ENCODE measurements at regions not wholly inside any gene's neighbourhood (a gene's known extent, or its start where the extent isn't known, plus 50 kb on each side); places are given as distances from the start of the nearest gene placed in this dataset.
A peak's percentile ranks its signal among the peaks of the same experiment; 100 is the strongest.
"Not testable (repeated sequence)": the region's sequence is repeated elsewhere in the genome, so short reads cannot be mapped to it uniquely, and the experiment has no call there.

GRCh38 chr3:191869738-191870415, 408.9 kb downstream of the PYDC2 start:
- no peak for DNase-seq (ENCODE audit: low spot score)

DNA sequence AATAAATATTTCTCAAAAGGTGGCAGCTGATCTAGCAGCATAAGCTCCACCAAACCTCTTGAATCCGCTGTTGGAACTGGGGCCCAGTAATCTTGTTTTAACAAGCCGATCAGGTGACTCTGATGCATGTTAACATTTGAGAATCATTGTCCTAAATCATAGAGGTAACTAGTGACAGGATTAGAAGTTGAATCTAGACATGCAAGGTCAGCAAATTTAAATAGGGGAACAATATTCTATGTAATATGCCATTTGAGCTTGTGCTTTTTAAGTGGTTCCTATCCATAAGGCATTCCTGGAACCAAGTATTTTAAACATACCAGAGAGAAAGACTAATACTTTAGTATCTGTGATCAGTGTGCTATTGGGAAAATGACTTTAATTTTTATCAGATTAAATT, 412.8 kb downstream of the PYDC2 start:
- no peak for DNase-seq (ENCODE audit: low spot score)

DNA sequence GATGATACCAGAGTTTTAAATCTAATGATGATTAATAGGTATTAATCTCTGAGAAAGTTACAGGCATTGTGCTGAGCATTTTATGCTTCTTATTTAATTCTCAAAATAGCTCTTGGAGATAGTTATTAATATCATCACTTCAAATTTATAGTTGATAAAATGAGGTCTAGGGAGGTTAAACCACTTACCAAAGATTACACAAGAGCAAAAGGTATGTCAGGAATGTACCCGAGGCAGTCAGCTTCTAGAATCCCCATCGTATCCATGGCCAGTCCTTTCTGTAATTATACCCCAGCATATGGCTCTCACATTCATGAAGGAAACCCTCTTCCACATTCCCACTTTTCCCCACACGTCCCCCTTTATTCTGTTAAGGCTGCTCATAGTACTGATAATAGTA, 421.3 kb downstream of the PYDC2 start:
- DNase-seq (ENCODE audit: low spot score) = peak; percentile 32

- DNase-seq (ENCODE audit: low spot score) = no peak
Observed at GRCh38 chr3:191884132-191884531, 423.2 kb downstream of the PYDC2 start.

- no peak for DNase-seq (ENCODE audit: low spot score)
Observed at GRCh38 chr3:191889106-191889505, 428.1 kb downstream of the PYDC2 start.

DNA sequence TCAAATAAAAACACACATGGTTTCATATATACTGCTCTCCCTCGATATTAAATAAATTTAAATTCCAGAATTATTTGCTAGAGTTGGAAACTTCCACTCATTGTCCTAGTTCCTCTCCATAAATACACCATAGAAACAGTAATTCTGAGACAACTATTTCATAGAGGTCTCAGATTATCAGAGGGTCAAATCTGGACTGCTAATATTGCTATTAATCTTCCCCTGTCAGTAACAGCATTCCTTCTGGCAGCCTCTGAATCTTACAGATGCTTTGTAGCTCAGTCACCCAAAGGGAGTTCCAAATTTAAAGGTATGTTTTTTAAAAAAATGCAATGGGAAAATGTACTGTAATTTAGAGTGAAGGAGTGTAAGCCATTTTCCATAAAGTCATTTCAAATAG, 428.8 kb downstream of the PYDC2 start:
- no peak for DNase-seq (ENCODE audit: low spot score)

- DNase-seq (ENCODE audit: low spot score) = no peak
Observed at GRCh38 chr3:191894406-191894805, 433.4 kb downstream of the PYDC2 start.

DNA sequence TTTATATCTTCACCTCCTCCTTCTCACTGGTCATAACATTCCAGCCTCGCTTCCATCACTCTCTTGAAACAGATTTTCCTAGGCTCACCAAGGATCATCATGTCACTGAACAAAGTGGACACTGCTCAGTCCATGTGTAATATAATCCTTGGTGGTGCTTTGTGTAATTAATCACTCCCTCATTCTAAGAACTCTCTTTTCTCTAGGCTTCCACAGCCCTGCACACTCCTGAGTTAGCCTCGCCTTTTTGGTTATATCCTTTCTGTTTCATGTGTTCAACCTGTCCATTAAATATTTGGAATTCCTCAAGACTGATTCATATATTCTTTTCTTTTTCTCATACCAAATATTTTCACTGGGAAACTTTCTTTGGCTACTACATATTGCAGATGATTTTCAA, 440.8 kb downstream of the PYDC2 start:
- DNase-seq (ENCODE audit: low spot score) = peak; percentile 71

- DNase-seq (ENCODE audit: low spot score) = no peak
Observed at GRCh38 chr3:191912616-191913204, 451.7 kb downstream of the PYDC2 start.

- DNase-seq (ENCODE audit: low spot score) = no peak
Observed at GRCh38 chr3:191915712-191916111, 454.7 kb downstream of the PYDC2 start.

GRCh38 chr3:191919491-191920026, 458.6 kb downstream of the PYDC2 start:
- no peak for DNase-seq (ENCODE audit: low spot score)

GRCh38 chr3:191922570-191922969, 461.6 kb downstream of the PYDC2 start:
- no peak for DNase-seq (ENCODE audit: low spot score)

- not testable (repeated sequence) for DNase-seq (ENCODE audit: low spot score)
Observed at GRCh38 chr3:191927183-191927817, 466.3 kb downstream of the PYDC2 start.

DNA sequence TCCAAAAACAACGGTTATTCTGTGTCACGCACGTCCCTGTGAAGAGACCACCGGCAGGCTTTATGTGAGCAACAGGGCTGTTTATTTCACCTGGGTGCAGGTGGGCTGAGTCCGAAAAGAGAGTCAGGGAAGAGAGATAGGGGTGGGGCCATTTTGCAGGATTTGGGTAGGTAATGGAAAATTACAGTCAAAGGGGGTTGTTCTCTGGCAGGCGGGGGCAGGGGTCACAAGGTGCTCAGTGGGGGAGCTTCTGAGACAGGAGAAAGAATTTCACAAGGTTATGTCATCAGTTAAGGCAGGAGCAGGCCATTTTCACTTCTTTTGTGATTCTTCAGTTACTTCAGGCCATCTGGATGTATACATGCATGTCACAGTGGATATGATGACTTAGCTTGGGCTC, 467.0 kb downstream of the PYDC2 start:
- not testable (repeated sequence) for DNase-seq (ENCODE audit: low spot score)

DNA sequence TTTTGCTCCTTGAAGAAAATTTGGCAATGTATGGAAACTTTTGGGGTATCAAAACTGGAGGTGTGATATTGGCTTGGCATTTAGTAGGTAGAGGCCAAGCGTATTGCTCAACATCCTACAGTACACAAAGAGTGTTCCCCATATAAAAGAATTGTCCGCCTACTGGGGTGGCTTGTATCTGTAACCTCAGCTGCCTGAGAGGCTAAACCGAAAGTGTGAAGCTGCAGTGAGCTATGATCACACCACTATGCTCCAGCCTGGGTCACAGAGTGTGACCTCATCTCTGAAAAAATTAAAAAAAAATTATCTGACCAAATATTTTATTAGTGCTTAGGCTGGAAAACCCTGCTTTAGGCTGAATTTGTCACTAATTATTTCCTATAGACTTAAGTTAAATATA, 483.9 kb downstream of the PYDC2 start:
- DNase-seq (ENCODE audit: low spot score) = no peak

DNA sequence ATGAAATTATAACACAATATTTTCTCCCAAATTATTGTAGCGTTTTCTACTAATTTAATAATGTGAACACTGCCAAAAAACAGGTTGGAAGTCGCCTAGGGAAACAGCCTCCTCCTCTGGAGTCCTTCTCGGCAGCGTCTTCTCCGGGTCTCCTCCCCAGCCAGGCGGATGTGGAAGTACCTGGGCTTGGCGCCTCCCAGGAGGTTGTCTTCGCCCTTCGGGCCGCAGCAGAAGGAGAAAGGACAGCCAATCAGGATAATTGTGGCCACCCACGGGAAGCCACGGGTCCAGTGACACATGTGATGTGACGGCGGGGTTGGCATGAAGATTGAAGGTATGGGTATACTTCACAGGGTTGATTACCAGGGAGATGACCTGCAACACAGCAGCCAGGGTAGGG, 491.2 kb downstream of the PYDC2 start:
- DNase-seq (ENCODE audit: low spot score) = no peak

- DNase-seq (ENCODE audit: low spot score) = no peak
Observed at GRCh38 chr3:191952609-191953008, 491.6 kb downstream of the PYDC2 start.

GRCh38 chr3:191958980-191959671, 498.2 kb downstream of the PYDC2 start:
- DNase-seq (ENCODE audit: low spot score) = peak; percentile 50

DNA sequence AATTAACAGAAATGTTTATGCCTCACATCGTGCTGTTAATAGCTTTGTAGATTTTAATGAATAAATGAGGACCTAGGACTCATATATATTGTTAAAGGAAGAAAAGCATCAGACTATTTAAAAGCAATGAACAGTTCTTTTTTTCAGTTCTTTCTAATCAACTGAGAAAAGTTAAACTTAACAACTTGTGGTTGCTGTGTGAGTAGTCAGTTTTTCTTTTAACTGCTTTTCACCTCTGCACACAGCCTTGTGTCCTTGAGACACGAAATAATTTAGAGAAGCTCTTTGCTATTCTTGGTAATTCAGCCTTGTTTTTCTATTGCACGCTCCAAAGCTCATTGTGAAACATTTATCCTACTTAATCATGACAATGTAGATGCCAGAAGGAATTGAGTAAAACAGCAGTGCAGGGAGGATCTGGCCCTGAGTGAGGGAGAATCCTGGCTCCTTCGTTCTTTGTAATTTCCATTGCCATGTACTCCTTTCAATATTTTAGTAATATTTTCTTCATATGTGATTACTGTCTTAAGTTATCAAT, 499.0 kb downstream of the PYDC2 start:
- peak; percentile 49 for DNase-seq (ENCODE audit: low spot score)

- DNase-seq (ENCODE audit: low spot score) = peak; percentile 18
Observed at GRCh38 chr3:191961022-191961421, 500.1 kb downstream of the PYDC2 start.

DNA sequence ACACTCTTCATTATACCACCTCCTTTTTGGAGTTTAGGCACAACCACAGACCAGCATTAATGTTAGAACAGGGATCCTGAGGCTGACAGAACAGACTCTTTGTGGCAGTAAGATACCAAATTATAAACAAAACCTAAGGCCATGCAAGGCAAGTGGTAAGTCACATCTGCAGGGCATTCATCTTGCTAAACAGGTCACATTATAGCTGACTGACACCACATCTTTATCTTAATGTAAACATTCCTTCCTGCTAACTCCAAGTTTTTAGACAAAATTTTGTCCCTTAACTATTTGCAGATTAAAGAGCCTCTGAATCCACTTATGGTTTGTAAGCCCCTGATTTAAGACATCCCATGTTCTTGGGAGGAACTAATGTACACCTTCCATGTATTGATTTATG, 500.6 kb downstream of the PYDC2 start:
- DNase-seq (ENCODE audit: low spot score) = no peak

DNA sequence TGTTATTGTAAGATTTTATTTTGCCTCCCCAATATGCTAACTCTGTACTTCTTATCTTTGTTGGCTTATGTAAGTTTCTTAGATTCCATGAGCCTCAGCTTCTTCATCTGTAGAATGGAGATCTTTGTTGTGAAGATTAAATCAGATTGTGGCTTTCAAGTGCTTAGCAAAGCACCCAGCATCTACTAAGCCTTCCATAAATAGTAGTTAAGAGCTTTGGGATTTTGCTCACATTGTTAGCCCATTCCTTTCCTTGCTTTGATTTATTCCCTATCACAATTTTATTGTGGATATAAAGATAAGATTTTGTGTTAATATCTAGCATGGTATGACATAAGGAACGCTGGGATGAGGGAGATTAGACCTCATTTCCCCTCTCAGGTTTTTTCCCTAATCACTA, 501.4 kb downstream of the PYDC2 start:
- peak; percentile 13 for DNase-seq (ENCODE audit: low spot score)

Data from kidney tubule cell (primary cell).